DND-41 (cell line): ENCODE measurements at regions not wholly inside any gene's neighbourhood (a gene's known extent, or its start where the extent isn't known, plus 50 kb on each side); places are given as distances from the start of the nearest gene placed in this dataset.

Experiments
- EZH2 ChIP-seq: IDR thresholded peaks from 3 replicates; pipeline ENCODE4 v1.6.1; 2012; ENCODE audit warnings: borderline replicate concordance, low read depth, mild to moderate bottlenecking, moderate library complexity, low read length, inconsistent platforms; ENCODE audit not compliant: severe bottlenecking
- TF ChIP-seq, protein P1 (sequence below): IDR thresholded peaks from 2 replicates; pipeline ENCODE4 v1.5.1; 2012; ENCODE audit warnings: borderline replicate concordance, low read length, moderate library complexity, mild to moderate bottlenecking; ENCODE audit not compliant: poor library complexity, severe bottlenecking; ENCODE audit errors: extremely low read depth

DNA sequence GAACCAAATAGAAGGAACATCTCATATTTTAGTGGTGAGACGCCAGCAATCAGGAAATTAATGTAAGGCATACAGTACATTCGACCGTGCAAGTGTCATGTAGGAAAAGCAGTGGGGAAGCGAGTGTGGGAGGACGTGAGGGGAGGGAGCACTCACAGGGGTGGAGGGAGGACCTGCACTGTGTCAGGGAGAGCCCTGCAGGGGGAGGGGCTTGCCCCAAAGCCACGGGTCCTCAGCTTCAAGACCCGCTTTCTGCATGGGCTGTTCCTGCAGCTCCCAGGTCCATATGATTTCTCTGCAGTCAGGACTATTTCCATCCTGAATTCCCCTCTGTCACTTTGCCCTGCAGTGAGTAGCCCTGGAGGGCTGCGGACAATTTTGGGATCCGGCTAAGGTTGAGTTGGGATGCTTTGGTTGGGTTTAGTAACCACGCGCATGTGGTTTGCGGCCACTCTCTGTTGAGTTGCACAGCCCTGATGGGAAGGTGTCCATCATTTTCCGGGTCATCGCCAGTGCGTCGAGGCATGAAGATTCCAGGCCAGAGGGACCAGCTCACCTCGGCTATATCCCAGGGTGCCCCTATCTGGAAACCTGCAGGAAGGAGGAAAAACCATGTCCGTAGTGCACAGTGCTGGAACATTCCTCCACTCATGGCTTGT lies 61.9 kb downstream of the IRX1 start:
- TF ChIP-seq, protein P1, sequence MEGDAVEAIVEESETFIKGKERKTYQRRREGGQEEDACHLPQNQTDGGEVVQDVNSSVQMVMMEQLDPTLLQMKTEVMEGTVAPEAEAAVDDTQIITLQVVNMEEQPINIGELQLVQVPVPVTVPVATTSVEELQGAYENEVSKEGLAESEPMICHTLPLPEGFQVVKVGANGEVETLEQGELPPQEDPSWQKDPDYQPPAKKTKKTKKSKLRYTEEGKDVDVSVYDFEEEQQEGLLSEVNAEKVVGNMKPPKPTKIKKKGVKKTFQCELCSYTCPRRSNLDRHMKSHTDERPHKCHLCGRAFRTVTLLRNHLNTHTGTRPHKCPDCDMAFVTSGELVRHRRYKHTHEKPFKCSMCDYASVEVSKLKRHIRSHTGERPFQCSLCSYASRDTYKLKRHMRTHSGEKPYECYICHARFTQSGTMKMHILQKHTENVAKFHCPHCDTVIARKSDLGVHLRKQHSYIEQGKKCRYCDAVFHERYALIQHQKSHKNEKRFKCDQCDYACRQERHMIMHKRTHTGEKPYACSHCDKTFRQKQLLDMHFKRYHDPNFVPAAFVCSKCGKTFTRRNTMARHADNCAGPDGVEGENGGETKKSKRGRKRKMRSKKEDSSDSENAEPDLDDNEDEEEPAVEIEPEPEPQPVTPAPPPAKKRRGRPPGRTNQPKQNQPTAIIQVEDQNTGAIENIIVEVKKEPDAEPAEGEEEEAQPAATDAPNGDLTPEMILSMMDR, result no peak
- TF ChIP-seq EZH2, result no peak
